WTC11 (cell line): ENCODE measurements at regions not wholly inside any gene's neighbourhood (a gene's known extent, or its start where the extent isn't known, plus 50 kb on each side); places are given as distances from the start of the nearest gene placed in this dataset.

Experiments
- ATAC-seq: fragments of 200-7000 bp; cut with Tn5 transposase; 2 replicates; pipeline ENCODE4 v1.10.0; 2021; ENCODE audit warnings: mild to moderate bottlenecking, moderate library complexity
- CTCF ChIA-PET: fragments of 300-600 bp; sonication (Branson Sonifier 250); formaldehyde crosslinking; loops from one replicate; lab custom pipeline; 2021; ENCODE audit warnings: antibody characterized with exemption; lab: Charles Lee
- POLR2A ChIA-PET: fragments of 350-600 bp; sonication (Branson Sonifier 250); formaldehyde crosslinking; loops from one replicate; lab custom pipeline; 2021; ENCODE audit warnings: antibody characterized with exemption; lab: Charles Lee
- DNase-seq: peaks from one replicate; pipeline ENCODE4 v3.0.0; 2021; ENCODE audit warnings: low spot score
- H3K27ac Mint-ChIP-seq: 2 replicates; pipeline ENCODE4 v1.8.0; 2021; ENCODE audit warnings: mixed read lengths
- H3K27me3 Mint-ChIP-seq: 2 replicates; pipeline ENCODE4 v1.8.0; 2021; ENCODE audit warnings: low read depth, mild to moderate bottlenecking, moderate library complexity, mixed read lengths
- H3K36me3 Mint-ChIP-seq: 2 replicates; pipeline ENCODE4 v1.8.0; 2021; ENCODE audit warnings: mixed read lengths
- H3K4me1 Mint-ChIP-seq: 2 replicates; pipeline ENCODE4 v1.8.0; 2022; ENCODE audit warnings: mixed read lengths
- H3K4me3 Mint-ChIP-seq: 2 replicates; pipeline ENCODE4 v1.8.0; 2021; ENCODE audit warnings: mild to moderate bottlenecking, moderate library complexity, mixed read lengths
- H3K9me3 Mint-ChIP-seq: 2 replicates; pipeline ENCODE4 v1.8.0; 2021; ENCODE audit warnings: mixed read lengths
- CDX4 ChIP-seq: fragments of 250-450 bp; sonication (Bioruptor Pico); IDR thresholded peaks from 2 replicates; pipeline ENCODE4 v1.9.0; 2021; ENCODE audit warnings: moderate library complexity, mild to moderate bottlenecking, inconsistent platforms, borderline replicate concordance
- CREB1 ChIP-seq: sonication (generic); formaldehyde crosslinking; IDR thresholded peaks from 2 replicates; pipeline ENCODE4 v1.8.0; 2023; ENCODE audit warnings: mild to moderate bottlenecking, missing genetic modification reagents
- E2F1 ChIP-seq: sonication (generic); formaldehyde crosslinking; IDR thresholded peaks from 2 replicates; pipeline ENCODE4 v1.8.0; 2022; ENCODE audit warnings: mild to moderate bottlenecking, missing genetic modification reagents
- E2F4 ChIP-seq: sonication (generic); formaldehyde crosslinking; IDR thresholded peaks from 2 replicates; pipeline ENCODE4 v1.8.1; 2022; ENCODE audit warnings: low read depth, mild to moderate bottlenecking, moderate library complexity, missing genetic modification reagents, borderline replicate concordance
- E2F5 ChIP-seq: sonication (generic); formaldehyde crosslinking; IDR thresholded peaks from 2 replicates; pipeline ENCODE4 v1.8.1; 2022; ENCODE audit warnings: mild to moderate bottlenecking, moderate library complexity, missing genetic modification reagents
- ERG ChIP-seq: fragments of 250-450 bp; sonication (Bioruptor Pico); IDR thresholded peaks from 2 replicates; pipeline ENCODE4 v1.8.0; 2021; ENCODE audit warnings: mild to moderate bottlenecking
- FOXP1 ChIP-seq: sonication (generic); formaldehyde crosslinking; IDR thresholded peaks from 2 replicates; pipeline ENCODE4 v1.8.0; 2022; ENCODE audit warnings: missing genetic modification reagents, mild to moderate bottlenecking, moderate library complexity, borderline replicate concordance
- NFE2L1 ChIP-seq: sonication (generic); formaldehyde crosslinking; IDR thresholded peaks from 2 replicates; pipeline ENCODE4 v1.8.1; 2023; ENCODE audit warnings: missing genetic modification reagents
- NFYB ChIP-seq: sonication (generic); formaldehyde crosslinking; conservative IDR thresholded peaks from 2 replicates; pipeline ENCODE4 v1.8.0; 2022; ENCODE audit warnings: low read depth, missing genetic modification reagents
- NR3C1 ChIP-seq: sonication (generic); formaldehyde crosslinking; conservative IDR thresholded peaks from 2 replicates; pipeline ENCODE4 v1.8.1; 2023; ENCODE audit warnings: low read depth, mild to moderate bottlenecking, missing genetic modification reagents
- PRDM15 ChIP-seq: sonication (generic); formaldehyde crosslinking; IDR thresholded peaks from 2 replicates; pipeline ENCODE4 v1.8.0; 2022; ENCODE audit warnings: missing genetic modification reagents
- PRRX2 ChIP-seq: fragments of 250-450 bp; sonication (Bioruptor Pico); IDR thresholded peaks from 2 replicates; pipeline ENCODE4 v1.8.0; 2021; ENCODE audit warnings: mild to moderate bottlenecking
- TP53 ChIP-seq: sonication (generic); formaldehyde crosslinking; IDR thresholded peaks from 2 replicates; pipeline ENCODE4 v1.8.1; 2023; ENCODE audit warnings: mild to moderate bottlenecking, missing genetic modification reagents
- ZBTB21 ChIP-seq: sonication (generic); formaldehyde crosslinking; IDR thresholded peaks from 2 replicates; pipeline ENCODE4 v1.8.1; 2023; ENCODE audit warnings: mild to moderate bottlenecking, missing genetic modification reagents, borderline replicate concordance
- ZMAT4 ChIP-seq: fragments of 250-450 bp; sonication (Bioruptor Pico); IDR thresholded peaks from 2 replicates; pipeline ENCODE4 v1.9.0; 2021; ENCODE audit warnings: mild to moderate bottlenecking
- ZNF317 ChIP-seq: sonication (generic); formaldehyde crosslinking; IDR thresholded peaks from 2 replicates; pipeline ENCODE4 v1.8.1; 2023; ENCODE audit warnings: low read depth, mild to moderate bottlenecking, moderate library complexity, missing genetic modification reagents, borderline replicate concordance
- ZNF423 ChIP-seq: fragments of 250-450 bp; sonication (Bioruptor Pico); IDR thresholded peaks from 2 replicates; pipeline ENCODE4 v2.1.2; 2022; ENCODE audit warnings: mild to moderate bottlenecking, moderate library complexity
- ZNF671 ChIP-seq: fragments of 250-450 bp; sonication (Bioruptor Pico); IDR thresholded peaks from 2 replicates; pipeline ENCODE4 v1.8.0; 2021; ENCODE audit warnings: mild to moderate bottlenecking
- TF ChIP-seq, protein P1 (sequence below): sonication (generic); formaldehyde crosslinking; IDR thresholded peaks from 2 replicates; pipeline ENCODE4 v1.8.0; 2023; ENCODE audit warnings: missing genetic modification reagents, mild to moderate bottlenecking, borderline replicate concordance

DNA sequence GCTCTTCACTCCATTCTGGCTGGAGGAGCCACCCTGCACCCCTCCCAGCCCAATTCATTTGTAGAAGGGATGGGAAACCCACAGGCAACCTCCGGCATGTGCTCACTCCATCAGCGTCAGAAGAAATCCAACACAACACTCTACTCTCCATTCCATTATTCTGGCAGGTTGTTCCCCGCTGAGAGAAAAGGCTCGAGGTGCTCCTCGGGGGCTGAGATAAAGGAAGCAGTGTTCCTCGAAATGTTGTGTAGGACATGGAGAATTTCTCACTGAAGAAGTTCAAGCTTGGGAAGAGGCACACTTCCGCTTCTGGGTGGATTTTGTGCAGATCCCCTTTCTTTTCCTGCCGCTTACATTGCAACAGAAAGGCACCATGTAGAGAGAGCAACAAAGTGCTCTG is 355.0 kb upstream of the CFAP20DC start (continued):
- TF ChIP-seq PRDM15, result no peak
- TF ChIP-seq ZBTB21 (CRISPR knock-in tag), result no peak

GRCh38 chr3:59404064-59404463 is 354.2 kb upstream of the CFAP20DC start:
- DNase-seq, result no peak
- TF ChIP-seq NFE2L1 (CRISPR knock-in tag), result no peak
- no peak for TF ChIP-seq ZMAT4 (CRISPR knock-in tag)
- no peak for TF ChIP-seq TP53 (CRISPR knock-in tag)
- TF ChIP-seq E2F5, result no peak
- no peak for TF ChIP-seq ERG (CRISPR knock-in tag)
- no peak for TF ChIP-seq PRRX2
- no peak for TF ChIP-seq NR3C1 (CRISPR knock-in tag)
- no peak for TF ChIP-seq CDX4 (CRISPR knock-in tag)
- no peak for TF ChIP-seq ZNF671 (CRISPR knock-in tag)
- TF ChIP-seq CREB1, result no peak
- no peak for TF ChIP-seq E2F4 (CRISPR knock-in tag)
- ATAC-seq, result no peak
- Mint-ChIP-seq H3K27me3 (no peaks in the 10 kb centered on the region; the same call in 1 of the 2 replicates), H3K36me3 (no peaks in the 10 kb centered on the region), H3K4me1 (peaks cover 9% of the 10 kb centered on the region), H3K4me3 (no peak overlapping the region), H3K27ac (no peak overlapping the region), H3K9me3 (no peaks in the 10 kb centered on the region)
- CTCF ChIA-PET, result no interaction called here
- POLR2A ChIA-PET, result no interaction called here

DNA sequence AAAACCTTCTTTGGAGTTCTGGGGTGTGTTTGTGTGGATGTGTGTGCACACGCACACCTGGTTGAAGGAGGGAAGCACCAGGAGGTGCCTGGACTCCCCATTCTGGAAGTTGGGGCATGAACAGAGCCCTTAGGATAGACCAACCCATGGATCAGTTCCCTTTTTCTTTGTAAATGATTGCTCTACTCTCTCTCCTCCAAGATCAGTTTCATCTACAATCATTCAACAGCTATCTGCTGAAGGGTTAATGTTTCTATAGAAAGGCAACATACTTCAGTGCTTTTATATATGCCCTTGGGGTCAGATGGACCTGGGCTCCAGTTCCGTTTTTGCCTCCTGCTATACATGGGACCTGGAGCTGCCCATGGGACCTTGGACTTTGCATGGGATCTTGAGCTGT is 352.1 kb upstream of the CFAP20DC start:
- no peak for ATAC-seq
- Mint-ChIP-seq H3K27me3 (peaks cover 5% of the 10 kb centered on the region; the same call in 1 of the 2 replicates), H3K36me3 (no peaks in the 10 kb centered on the region), H3K4me3 (no peak overlapping the region), H3K27ac (no peak overlapping the region), H3K9me3 (no peaks in the 10 kb centered on the region), H3K4me1 (peaks cover 9% of the 10 kb centered on the region)
- DNase-seq, result no peak
- ChIA-PET POLR2A (no interaction called here), CTCF (no interaction called here)
- TF ChIP-seq NFYB (CRISPR knock-in tag) (no peak), ZNF423 (CRISPR knock-in tag) (no peak), E2F4 (CRISPR knock-in tag) (no peak), E2F1 (CRISPR knock-in tag) (no peak), FOXP1 (CRISPR knock-in tag) (no peak), ZNF317 (CRISPR knock-in tag) (no peak)
- TF ChIP-seq, protein P1, sequence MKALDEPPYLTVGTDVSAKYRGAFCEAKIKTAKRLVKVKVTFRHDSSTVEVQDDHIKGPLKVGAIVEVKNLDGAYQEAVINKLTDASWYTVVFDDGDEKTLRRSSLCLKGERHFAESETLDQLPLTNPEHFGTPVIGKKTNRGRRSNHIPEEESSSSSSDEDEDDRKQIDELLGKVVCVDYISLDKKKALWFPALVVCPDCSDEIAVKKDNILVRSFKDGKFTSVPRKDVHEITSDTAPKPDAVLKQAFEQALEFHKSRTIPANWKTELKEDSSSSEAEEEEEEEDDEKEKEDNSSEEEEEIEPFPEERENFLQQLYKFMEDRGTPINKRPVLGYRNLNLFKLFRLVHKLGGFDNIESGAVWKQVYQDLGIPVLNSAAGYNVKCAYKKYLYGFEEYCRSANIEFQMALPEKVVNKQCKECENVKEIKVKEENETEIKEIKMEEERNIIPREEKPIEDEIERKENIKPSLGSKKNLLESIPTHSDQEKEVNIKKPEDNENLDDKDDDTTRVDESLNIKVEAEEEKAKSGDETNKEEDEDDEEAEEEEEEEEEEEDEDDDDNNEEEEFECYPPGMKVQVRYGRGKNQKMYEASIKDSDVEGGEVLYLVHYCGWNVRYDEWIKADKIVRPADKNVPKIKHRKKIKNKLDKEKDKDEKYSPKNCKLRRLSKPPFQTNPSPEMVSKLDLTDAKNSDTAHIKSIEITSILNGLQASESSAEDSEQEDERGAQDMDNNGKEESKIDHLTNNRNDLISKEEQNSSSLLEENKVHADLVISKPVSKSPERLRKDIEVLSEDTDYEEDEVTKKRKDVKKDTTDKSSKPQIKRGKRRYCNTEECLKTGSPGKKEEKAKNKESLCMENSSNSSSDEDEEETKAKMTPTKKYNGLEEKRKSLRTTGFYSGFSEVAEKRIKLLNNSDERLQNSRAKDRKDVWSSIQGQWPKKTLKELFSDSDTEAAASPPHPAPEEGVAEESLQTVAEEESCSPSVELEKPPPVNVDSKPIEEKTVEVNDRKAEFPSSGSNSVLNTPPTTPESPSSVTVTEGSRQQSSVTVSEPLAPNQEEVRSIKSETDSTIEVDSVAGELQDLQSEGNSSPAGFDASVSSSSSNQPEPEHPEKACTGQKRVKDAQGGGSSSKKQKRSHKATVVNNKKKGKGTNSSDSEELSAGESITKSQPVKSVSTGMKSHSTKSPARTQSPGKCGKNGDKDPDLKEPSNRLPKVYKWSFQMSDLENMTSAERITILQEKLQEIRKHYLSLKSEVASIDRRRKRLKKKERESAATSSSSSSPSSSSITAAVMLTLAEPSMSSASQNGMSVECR (CRISPR knock-in tag), result no peak
